ENCODE measurements at regions not wholly inside any gene's neighbourhood (a gene's known extent, or its start where the extent isn't known, plus 50 kb on each side); places are given as distances from the start of the nearest gene placed in this dataset.

DNA sequence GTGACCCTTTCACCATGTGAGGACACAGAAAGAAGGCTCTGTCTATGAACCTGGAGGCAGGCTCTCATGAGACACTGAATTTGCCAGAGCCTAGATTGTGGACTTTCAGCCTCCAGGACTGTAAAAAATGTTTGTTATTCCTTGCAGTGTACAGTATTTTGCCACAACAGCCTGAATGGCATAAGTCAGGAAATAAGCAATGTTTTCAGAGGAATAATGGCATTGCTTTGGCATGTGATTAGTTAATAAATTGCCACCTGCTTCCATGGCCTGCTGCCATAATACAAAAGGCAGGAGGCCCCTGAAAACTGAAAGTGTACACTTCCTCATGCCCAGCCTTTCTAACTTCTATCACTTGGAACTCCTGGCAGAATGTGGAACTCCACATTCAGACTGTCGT is 408.1 kb downstream of the GADD45G start:
- TF ChIP-seq POLR2A (IDR thresholded peaks at IDR 0.05) (no peak), CTCF (IDR thresholded peaks at IDR 0.05) (no peak), POLR2AphosphoS5 (IDR thresholded peaks at IDR 0.05) (no peak)

Data from upper lobe of left lung (tissue), 4 donors.